Mesothelial cell of epicardium (in vitro differentiated cells): ENCODE measurements at regions not wholly inside any gene's neighbourhood (a gene's known extent, or its start where the extent isn't known, plus 50 kb on each side); places are given as distances from the start of the nearest gene placed in this dataset.

Experiments used
- DNase-seq, 2 experiments: peaks; one replicate each; pipeline ENCODE4 v3.0.0; 2021; ENCODE audit warnings: low spot score in 2 of 2; ENCODE audit not compliant: unreplicated experiment in 2 of 2
- H3K27ac Mint-ChIP-seq: 2 replicates; pipeline ENCODE4 v1.8.0; 2021; ENCODE audit warnings: mixed read lengths
- H3K27me3 Mint-ChIP-seq: 2 replicates; pipeline ENCODE4 v1.8.0; 2021; ENCODE audit warnings: low read depth, mixed read lengths
- H3K36me3 Mint-ChIP-seq: 2 replicates; pipeline ENCODE4 v1.8.0; 2021; ENCODE audit warnings: mixed read lengths
- H3K4me1 Mint-ChIP-seq: 2 replicates; pipeline ENCODE4 v1.8.0; 2021; ENCODE audit warnings: mixed read lengths
- H3K4me3 Mint-ChIP-seq: 2 replicates; pipeline ENCODE4 v1.8.0; 2021; ENCODE audit warnings: mild to moderate bottlenecking, moderate library complexity, mixed read lengths
- H3K9me3 Mint-ChIP-seq: 2 replicates; pipeline ENCODE4 v1.8.0; 2021; ENCODE audit warnings: mixed read lengths
- TF ChIP-seq, protein P1 (sequence below): fragments of 200-600 bp; sonication (generic); IDR thresholded peaks from one replicate; pipeline ENCODE4 v1.5.0; 2021; ENCODE audit warnings: antibody characterized with exemption; ENCODE audit not compliant: unreplicated experiment

DNA sequence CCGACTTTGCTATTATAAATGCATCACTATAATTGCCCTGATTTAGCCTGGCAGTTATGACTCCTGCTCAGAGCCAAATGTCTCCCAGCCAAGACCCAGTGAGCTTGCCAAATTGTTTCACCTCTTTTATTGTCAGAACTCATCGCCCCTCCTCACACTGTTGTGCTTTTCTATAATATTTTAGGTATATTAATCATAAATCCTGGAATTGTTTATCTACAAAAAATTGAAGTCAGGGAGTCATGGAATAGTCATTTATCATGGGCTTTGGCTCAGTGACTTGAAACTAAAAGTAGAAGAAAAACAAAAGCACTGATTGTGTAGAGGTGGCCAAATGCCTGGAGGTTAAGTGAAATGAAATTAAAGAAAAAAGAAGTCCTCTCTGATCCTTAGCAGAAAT lies 85.6 kb downstream of the PFDN4 start:
- H3K27me3 Mint-ChIP-seq, result peaks cover 2% of the 10 kb centered on the region
- no peak for DNase-seq
- H3K4me3 Mint-ChIP-seq, result no peak overlapping the region
- H3K27ac Mint-ChIP-seq, result no peak overlapping the region
- H3K4me1 Mint-ChIP-seq, result no peaks in the 10 kb centered on the region
- no peaks in the 10 kb centered on the region for H3K9me3 Mint-ChIP-seq
- no peaks in the 10 kb centered on the region for H3K36me3 Mint-ChIP-seq
- TF ChIP-seq, protein P1, sequence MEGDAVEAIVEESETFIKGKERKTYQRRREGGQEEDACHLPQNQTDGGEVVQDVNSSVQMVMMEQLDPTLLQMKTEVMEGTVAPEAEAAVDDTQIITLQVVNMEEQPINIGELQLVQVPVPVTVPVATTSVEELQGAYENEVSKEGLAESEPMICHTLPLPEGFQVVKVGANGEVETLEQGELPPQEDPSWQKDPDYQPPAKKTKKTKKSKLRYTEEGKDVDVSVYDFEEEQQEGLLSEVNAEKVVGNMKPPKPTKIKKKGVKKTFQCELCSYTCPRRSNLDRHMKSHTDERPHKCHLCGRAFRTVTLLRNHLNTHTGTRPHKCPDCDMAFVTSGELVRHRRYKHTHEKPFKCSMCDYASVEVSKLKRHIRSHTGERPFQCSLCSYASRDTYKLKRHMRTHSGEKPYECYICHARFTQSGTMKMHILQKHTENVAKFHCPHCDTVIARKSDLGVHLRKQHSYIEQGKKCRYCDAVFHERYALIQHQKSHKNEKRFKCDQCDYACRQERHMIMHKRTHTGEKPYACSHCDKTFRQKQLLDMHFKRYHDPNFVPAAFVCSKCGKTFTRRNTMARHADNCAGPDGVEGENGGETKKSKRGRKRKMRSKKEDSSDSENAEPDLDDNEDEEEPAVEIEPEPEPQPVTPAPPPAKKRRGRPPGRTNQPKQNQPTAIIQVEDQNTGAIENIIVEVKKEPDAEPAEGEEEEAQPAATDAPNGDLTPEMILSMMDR, result no peak

DNA sequence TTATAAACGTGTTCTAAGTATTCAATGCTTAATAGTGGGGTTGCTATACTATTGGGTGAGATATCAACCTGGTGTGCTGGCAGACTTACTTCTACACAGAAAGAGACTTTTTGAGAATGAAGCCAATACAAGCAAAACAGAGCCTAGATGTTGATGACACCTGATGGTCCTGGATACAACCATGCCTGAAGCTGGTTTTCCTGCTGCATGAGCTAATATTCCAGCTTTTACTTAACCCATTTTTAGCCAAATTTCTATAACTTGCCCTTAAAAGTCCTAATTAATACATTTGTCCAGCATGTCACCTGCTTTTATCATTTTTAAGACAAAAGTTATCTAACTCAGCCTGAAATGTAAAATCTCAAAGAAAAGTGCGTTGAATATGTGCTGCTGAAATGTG lies 86.2 kb downstream of the PFDN4 start:
- Mint-ChIP-seq H3K27me3 (peaks cover 2% of the 10 kb centered on the region), H3K4me1 (no peaks in the 10 kb centered on the region), H3K27ac (no peak overlapping the region), H3K4me3 (no peak overlapping the region), H3K36me3 (no peaks in the 10 kb centered on the region), H3K9me3 (no peaks in the 10 kb centered on the region)
- TF ChIP-seq, protein P1, result no peak
- DNase-seq, result no peak

DNA sequence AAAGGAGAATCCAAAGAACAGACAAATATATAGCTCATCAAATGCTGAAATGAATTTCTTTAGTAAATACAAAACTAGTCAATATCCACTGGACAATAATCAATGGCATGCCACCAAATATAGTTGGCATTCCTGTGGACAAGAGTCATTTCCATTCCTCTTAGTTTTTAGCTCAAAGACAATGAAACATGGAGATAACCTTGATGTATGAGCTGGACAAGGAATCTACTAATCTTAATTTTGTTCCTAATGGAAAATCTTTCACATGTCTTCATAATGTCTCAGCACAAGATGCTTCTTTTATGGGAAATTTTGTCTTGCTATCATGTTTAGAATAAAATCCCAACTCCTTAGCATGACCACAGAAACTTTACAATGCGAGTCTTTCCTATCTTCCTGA lies 87.8 kb downstream of the PFDN4 start:
- Mint-ChIP-seq H3K4me1 (no peaks in the 10 kb centered on the region), H3K36me3 (no peaks in the 10 kb centered on the region), H3K9me3 (no peaks in the 10 kb centered on the region), H3K27ac (no peak overlapping the region), H3K27me3 (peaks cover 2% of the 10 kb centered on the region), H3K4me3 (no peak overlapping the region)
- DNase-seq, result no peak
- TF ChIP-seq, protein P1, result no peak

DNA sequence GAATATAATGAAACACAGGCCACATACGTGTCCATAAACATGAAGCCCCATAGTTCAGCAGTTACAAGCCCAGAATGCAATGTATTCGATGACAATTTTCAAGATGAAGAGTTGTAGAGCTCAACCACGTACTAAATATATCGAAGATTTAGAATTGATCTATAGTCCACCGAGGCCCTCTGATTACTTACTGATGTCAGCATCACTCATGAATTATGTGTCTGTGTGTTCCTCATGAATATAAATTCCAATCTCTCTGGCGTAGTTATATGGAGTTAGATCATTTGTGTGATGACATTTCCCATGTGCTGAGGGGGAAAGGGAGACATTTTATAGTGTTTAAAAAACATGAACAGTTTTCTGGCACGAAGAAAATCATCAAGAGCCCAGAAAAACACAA lies 97.5 kb downstream of the PFDN4 start:
- Mint-ChIP-seq H3K36me3 (no peaks in the 10 kb centered on the region), H3K4me3 (no peak overlapping the region), H3K27ac (no peak overlapping the region), H3K4me1 (no peaks in the 10 kb centered on the region), H3K27me3 (no peaks in the 10 kb centered on the region), H3K9me3 (no peaks in the 10 kb centered on the region)
- TF ChIP-seq, protein P1, result no peak
- no peak for DNase-seq

DNA sequence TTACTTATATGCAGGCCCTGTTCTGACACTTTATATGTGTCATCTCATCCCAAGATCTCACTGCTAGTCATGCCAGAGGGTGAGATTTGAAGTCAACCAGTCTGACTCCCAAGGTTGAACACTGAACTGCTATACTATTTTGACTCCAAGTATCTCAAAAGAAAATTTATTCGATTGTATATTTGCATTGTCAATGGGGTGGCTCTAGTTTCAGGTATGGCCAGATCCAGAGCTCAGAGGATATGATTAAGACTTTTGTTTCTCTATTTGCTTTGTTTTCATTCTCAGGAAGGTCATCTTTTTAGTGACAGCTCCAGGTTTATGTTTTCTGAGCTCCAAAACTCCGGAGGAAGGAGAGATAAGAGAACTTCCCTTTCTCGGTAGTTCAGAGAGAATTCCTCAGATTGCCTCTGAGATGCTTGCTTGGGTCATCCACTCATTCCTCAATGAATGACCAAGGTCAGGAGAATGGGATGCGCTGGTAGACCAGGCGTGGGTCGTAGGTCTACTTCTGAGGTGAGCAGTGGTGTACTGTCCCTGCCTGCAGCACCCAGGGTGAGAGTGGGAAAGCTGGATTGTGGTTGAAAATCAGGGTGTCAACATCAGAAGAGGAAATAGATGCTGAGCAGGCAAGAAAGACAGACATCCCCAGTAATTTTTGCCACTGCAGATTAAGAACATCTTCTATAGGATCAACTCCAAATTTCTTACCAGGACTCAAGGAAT lies 99.3 kb downstream of the PFDN4 start:
- no peaks in the 10 kb centered on the region for H3K4me1 Mint-ChIP-seq
- no peaks in the 10 kb centered on the region for H3K27me3 Mint-ChIP-seq
- TF ChIP-seq, protein P1, result no peak
- no peaks in the 10 kb centered on the region for H3K9me3 Mint-ChIP-seq
- H3K4me3 Mint-ChIP-seq, result no peak overlapping the region
- no peak for DNase-seq
- no peak overlapping the region for H3K27ac Mint-ChIP-seq
- H3K36me3 Mint-ChIP-seq, result no peaks in the 10 kb centered on the region
